Tibial nerve (tissue), 4 donors: ENCODE measurements at regions not wholly inside any gene's neighbourhood (a gene's known extent, or its start where the extent isn't known, plus 50 kb on each side); places are given as distances from the start of the nearest gene placed in this dataset.

ENCODE experiments used
- EP300 ChIP-seq, 2 donors: sonication (generic); formaldehyde crosslinking; IDR thresholded peaks; one replicate each; pipeline ENCODE4 v1.6.1; 2017; ENCODE audit warnings: antibody characterized with exemption in 2 of 2, mild to moderate bottlenecking in 1 of 2
- POLR2A ChIP-seq, 2 donors: fragments of 450-650 bp; IDR thresholded peaks; one replicate each; pipeline ENCODE4 v1.6.1; 2017; ENCODE audit warnings: antibody characterized with exemption in 2 of 2, mild to moderate bottlenecking in 2 of 2, moderate library complexity in 2 of 2
- TF ChIP-seq, protein P1 (sequence below), 5 experiments: fragments of 200-600 bp in 3 of 5; fragments of 450-650 bp in 2 of 5; sonication (generic) in 3 of 5; IDR thresholded peaks; one replicate each; pipeline ENCODE4 v1.5.1; 2016 to 2019; ENCODE audit warnings: antibody characterized with exemption in 5 of 5, mild to moderate bottlenecking in 3 of 5, moderate library complexity in 2 of 5

DNA sequence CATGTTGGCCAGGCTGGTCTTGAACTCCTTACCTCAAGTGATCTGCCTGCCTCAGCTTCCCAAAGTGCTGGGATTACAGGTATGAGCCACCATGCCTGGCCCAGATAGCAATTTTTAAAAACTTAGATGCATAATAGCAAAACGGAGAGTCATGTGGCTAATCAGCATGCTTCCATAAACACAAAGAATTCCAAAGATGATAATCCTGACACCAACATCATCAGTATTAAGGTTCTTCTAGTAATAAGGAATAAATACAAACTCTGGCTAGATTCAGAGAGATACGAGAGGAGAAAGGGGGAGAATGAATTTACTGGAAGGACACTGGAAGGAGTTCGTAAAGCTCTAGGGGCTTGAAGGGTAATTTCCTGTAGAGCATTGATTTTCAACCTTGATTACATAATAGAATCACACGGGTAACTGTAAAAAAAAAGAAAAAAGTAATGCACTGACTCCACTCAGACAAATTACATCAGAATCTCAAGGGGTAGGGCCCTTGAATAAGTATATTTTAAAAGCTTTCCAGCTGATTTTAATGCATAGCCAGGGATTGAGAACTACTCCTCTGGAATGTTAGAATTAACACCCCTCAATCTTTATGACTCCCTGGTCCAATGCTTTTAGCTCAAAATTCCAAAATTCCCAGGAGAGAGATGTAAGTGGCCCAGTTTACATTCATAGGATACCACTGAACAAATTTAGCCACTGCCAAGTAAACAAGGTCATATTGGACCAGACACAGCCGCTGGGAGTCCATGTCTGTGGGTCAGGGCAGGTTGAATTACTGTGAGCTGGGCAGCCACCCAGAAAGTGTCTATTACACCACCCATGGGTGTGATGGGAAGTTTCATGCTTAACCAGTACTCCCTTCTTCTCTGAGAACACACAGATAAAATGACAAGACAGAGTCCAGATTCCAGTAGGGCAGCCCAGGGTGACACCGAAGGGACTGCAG, 243.9 kb downstream of the TBL1XR1 start:
- TF ChIP-seq, protein P1, sequence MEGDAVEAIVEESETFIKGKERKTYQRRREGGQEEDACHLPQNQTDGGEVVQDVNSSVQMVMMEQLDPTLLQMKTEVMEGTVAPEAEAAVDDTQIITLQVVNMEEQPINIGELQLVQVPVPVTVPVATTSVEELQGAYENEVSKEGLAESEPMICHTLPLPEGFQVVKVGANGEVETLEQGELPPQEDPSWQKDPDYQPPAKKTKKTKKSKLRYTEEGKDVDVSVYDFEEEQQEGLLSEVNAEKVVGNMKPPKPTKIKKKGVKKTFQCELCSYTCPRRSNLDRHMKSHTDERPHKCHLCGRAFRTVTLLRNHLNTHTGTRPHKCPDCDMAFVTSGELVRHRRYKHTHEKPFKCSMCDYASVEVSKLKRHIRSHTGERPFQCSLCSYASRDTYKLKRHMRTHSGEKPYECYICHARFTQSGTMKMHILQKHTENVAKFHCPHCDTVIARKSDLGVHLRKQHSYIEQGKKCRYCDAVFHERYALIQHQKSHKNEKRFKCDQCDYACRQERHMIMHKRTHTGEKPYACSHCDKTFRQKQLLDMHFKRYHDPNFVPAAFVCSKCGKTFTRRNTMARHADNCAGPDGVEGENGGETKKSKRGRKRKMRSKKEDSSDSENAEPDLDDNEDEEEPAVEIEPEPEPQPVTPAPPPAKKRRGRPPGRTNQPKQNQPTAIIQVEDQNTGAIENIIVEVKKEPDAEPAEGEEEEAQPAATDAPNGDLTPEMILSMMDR (IDR thresholded peaks at IDR 0.05) = no peak
- no peak for TF ChIP-seq POLR2A (IDR thresholded peaks at IDR 0.05)
- no peak for TF ChIP-seq EP300 (IDR thresholded peaks at IDR 0.05)
